GM19023 (cell line): ENCODE measurements at regions not wholly inside any gene's neighbourhood (a gene's known extent, or its start where the extent isn't known, plus 50 kb on each side); places are given as distances from the start of the nearest gene placed in this dataset.

ENCODE experiments used
- ATAC-seq: cut with Tn5 transposase; IDR thresholded peaks from one replicate; pipeline ENCODE4 v1.9.1; 2021; ENCODE audit warnings: mild to moderate bottlenecking, moderate library complexity; ENCODE audit not compliant: unreplicated experiment

DNA sequence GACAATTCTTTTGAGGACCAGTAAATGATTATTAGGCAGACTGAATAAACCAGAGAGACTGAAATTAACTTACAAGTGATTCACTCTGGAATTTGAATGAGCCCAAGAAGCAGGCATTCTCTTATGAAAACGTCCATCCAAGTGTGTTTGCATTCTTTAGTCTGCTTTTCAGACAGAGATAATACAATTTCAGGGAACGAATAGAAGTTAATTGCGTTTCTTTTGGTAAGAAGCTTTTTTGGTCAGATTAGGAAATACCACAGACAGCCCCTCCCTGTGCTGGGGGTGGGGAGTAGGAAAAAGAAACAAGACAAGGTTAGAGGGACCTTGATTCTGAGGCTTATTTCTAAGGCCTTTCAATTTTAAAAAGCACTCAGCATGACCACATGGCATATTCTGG lies 874.4 kb downstream of the SUCLG1 start:
- ATAC-seq = no peak

DNA sequence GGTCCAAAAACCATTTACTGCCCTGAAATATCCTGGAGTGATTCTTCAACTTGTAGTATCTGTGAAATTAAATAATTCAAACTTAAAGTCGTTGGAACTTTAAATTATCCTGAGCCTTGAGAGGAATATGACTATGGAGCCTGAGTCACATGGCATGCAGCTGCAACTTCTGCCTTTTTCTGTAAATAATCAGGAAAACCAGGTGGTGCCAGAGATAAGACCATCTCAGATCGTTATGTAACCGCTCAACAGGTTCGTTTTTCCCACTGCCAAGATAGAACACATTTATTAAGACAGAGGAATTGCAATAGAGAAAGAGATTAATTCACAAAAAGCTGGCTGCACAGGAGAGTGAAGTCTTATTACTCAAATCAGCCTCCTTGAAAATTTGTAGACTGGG lies 876.5 kb downstream of the SUCLG1 start:
- ATAC-seq = no peak

DNA sequence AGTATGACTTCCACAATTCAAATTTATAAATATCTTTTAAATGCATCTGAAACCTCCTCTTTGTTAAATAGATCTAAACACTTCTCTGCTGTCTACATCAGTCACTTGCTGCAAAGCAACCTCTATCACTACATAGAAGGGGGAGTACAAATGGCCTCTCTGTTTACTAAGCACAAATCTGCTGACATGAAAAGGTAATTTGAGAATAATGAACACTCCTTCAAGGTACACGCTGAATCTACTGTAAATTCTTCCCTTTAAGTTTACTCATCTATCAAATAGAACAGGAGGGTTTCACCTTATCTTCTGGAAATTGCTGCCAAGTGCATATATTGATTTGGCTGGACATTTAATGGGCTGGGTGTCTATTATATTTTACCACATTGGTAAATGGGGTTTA lies 879.6 kb downstream of the SUCLG1 start:
- no peak for ATAC-seq

DNA sequence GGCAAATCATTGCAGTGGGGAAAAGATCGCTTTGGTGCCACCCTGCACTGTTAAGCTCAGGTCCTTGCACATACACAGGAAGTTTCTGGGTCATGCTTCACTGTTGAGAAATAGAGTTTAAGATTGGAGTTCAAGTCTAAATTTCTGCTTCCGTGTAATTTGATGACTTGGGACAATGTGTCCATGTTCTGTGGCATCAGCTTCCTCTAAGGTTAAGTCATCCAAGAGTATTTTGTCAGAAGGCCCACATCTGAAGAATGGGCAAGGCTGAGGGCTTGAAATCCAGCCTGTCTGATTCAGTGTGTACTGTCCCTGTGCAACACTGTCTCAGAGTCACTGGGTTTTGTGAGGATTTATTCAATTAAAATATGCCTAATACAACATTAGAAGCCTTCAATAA lies 880.7 kb downstream of the SUCLG1 start:
- ATAC-seq = no peak

DNA sequence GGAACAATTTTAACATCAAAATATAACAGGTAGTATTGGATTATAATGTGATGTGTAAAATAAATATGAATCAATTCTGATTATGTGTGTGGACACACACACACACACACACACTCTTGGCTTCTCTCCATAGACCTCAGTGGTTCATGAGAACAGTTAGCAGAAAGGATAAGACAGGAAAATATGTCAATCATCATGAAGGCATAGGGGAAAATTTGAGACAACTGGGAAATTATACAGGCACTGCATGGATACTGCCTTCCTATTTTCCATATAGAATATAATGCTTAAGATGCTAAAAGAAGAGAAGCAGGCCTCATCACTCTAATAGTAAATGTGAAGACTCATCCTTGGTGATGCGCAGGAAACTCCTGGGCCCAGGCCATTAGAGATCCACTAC lies 884.5 kb downstream of the SUCLG1 start:
- ATAC-seq = no peak

DNA sequence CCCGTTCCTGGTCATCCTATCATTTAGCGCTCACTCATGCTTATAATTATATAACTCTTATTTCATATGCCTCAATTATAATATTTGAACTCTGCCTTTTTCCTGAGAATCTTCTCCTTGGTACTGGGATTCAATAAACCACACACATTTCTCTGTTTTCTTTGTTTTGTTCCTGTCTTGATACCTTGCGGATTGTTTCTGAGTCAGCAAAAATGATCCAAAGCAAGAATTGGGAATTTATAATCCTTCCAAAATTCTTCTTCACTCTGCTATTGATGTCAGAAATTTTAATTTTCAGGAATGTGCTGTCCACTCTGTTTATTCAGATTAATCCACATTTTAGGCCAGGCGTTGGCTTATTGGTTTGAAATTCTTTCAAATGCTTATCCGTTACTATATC lies 886.0 kb downstream of the SUCLG1 start:
- ATAC-seq = no peak

DNA sequence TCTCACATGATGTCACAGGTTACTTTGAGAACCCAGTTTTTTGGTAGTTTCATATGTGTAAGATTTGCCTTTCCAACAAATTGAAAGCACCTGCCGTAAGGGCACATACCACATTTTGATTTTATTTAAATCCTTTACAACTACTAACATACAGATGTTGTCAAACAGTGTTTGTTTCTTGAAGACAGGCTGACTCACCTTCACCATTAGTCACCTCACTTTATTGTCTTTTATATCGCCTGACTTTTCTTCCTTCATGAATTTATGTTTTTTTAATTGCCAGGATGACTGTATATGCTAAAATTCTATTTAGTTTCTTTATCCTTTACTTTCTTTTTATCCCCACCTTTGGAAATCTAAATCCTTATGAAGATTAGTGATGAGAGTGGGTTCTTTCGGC lies 886.7 kb downstream of the SUCLG1 start:
- ATAC-seq = no peak

DNA sequence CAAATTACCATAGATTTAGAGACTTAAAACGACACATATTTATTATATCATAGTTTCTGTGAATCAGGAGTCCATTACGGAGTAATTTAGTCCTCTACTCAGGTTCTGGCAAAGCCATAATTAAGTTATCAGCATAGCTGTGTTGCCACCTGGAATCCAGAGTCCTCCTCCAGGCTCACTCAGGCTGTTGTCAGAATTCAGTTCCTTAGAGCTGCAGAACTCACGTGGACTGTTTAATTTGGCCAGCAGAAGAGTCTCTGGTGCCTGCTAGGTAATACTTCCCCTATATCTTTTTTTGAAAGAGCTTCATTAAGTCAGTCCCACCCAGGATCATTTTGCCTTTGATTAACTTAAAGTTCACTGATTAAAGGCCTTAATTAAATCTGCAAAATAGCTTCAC lies 891.5 kb downstream of the SUCLG1 start:
- ATAC-seq = no peak

DNA sequence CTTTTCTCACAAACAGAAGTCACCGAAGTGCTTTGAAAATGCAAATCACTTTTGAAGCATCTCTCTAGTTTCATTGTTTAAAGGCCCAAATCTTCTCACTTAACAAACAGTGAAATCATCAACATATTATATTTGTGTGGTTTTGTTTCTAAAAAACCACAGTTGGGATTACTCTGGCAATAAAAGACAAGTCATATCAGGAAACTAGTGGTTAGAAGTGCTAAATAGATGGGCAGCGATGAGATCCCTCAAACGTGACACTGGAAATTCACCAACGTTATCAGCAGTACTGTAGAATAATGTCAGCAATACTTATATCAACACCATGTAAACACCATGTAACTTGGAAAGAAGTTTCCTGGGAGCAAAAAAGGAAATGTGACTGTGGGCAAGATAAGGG lies 893.5 kb downstream of the SUCLG1 start:
- ATAC-seq = no peak

DNA sequence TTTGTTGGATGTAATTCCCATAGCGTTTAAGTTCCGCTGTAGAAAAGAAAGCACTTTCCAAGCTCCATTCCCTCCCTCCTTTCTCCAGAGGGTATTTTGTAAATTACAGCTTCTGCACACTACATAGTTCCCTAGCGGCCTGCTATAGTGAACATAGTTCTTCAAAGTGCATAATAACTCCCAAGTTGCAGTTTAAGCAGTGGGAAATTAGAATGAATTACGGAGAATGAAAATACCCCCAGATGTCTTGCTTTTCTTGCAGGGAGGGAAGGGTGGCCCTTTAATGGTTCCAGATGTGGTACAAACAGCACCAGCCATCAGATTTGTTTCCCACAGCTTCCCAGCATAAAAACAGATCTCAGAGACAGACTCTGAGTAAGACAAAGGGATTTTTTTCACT lies 893.9 kb downstream of the SUCLG1 start:
- no peak for ATAC-seq

DNA sequence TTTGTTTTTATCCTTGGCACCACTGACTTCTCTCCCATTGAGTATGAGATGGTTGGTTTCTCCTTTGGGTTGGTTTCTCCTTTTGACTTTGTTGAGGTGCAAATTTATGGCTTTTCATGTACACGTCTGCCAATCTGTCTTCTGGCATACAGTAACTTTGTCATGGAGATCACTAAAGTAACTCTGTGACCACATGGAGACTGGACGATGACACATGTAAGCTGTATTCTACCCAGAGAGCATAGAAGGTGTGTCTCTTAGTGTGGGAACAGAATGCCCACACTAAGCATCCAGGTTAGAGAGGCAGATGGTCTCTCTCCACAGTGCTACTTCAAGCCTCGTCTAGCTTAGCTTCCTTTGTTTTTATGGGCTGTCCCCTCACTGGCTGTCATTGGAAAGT lies 897.5 kb downstream of the SUCLG1 start:
- no peak for ATAC-seq

DNA sequence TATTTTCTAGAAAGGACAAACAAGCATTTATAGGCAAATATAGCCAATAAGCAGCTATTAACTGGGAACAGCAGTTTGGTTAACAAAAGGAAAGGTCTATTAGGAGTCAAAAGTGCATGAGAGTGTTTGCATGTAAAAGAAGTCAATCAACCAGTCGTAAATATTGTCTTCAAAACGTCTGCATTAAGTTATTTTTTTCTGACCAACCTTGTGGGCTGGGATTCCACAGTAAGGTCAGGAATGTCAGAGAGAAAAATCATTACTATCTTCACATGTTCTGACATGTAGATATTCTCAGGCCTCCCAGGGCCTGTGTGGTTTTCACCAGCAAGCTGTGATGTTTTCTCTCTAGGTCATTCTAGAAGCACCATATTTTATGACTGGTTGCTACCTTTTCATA lies 922.5 kb downstream of the SUCLG1 start:
- no peak for ATAC-seq

DNA sequence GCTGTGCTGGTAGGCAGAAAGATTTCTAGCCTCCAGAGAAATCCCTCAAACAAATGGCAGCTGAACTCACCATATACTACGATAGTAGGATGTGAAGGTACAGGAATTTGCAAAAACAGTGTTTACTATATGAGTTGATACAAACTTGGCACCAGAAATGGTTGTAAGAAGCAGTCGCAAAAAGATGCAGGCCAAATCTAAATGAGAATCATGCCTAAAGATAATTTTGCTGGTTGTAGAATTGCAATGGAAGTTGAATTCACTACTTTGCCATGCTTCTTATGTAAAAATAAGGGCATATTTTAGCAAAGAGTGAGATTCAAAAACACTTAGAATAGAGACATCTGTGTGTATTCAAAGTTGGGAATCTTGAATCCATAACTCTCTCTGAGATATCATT lies 924.7 kb downstream of the SUCLG1 start:
- ATAC-seq = no peak

DNA sequence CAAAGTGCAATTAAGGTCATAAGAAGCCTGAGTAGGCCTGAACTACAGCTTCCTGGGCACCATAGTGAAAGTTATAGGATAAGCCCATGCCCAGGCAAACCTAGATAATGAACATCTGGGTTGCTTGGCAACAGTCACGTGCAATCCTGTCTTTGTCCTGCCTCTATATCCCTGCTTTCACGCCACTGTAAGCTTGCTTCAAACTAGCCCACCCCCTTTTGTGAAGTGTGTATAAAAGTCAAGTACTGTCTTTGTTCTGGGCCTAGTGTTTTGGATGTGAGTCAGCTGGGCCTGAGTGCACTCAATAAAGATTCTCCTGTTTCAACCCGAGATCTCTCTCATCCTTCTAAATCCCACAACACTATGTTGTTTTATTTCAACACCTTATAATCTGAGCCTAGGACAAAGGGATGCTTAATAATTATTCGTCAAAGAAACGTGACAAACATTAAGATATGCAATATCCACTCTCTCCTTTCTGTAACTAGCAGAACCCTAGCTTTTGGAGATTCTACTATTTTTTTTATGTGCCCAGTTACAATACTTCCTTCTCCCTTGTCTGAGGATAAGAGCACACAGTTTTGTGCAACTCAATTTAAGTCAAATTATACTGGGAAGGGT lies 927.8 kb downstream of the SUCLG1 start:
- no peak for ATAC-seq

DNA sequence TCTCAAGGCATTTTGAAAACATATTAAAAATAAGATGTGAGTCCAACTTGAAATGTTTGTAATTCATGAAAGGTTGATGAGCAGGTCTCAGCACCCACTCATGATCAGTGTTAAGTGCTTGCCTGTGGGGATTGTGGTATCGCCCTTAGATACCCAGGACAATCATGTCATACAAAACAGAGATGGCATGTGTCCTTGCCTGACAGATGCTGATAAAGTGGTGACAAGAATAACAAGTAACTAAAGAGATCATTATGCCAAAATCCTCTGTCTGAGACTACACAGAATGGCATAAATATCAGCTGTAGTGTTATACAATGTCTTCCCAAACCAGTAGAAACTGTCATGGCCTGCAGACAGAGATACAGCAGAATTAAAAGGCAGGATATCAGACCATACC lies 930.3 kb downstream of the SUCLG1 start:
- ATAC-seq = no peak

DNA sequence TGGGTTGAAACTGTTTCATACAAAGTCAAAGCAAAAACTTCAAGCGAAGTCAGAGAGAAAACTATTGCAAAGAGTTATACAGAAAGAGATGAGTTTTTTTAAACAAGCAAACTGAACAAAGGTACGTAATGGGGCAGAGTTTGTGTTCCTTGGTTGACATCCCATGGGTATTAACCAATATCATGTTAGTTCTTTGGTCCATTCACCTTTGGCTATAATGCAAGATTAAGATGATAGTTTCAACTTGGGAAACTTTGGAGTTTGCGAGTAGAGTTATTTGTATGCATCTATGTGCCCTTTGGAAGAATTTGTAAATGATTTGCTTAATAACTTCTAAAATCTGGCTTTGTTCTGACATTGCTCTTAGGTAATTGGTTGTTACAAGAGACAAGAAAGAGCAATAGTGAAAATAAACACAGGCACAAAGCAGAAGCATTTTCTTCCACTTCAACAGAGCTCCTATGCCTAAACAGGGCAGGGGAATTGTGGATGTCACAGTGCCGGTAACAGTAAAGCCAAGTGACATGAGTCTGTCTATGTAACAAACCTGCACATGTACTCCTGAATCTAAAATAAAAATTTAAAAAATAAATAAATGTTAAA lies 936.1 kb downstream of the SUCLG1 start:
- ATAC-seq = no peak

DNA sequence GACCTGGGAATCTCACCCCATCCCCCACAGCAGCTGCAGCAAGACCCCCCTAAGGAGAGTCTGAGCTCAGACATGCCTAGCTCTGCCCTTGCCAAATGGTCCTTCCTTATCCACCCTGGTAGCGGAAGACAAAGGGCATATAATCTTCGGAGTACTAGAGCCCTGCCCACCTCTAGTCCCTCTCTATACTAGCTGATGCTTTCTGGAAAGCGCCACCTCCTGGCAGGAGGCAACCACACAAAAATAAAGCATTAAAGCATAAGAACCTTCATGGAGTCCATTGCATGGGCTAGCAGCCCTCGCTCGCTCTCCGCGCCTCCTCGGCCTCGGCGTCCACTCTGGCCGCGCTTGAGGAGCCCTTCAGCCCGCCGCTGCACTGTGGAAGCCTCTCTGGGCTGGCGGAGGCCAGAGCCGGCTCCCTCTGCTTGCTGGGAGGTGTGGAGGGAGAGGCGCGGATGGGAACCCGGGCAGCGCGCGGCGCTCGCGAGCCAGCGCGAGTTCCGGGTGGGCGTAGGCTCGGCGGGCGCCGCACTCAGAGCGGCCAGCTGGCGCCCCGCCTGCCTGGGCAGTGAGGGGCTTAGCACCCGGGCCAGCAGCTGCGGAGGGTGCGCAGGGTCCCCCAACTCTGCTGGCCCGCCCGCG lies 941.2 kb downstream of the SUCLG1 start:
- no peak for ATAC-seq

DNA sequence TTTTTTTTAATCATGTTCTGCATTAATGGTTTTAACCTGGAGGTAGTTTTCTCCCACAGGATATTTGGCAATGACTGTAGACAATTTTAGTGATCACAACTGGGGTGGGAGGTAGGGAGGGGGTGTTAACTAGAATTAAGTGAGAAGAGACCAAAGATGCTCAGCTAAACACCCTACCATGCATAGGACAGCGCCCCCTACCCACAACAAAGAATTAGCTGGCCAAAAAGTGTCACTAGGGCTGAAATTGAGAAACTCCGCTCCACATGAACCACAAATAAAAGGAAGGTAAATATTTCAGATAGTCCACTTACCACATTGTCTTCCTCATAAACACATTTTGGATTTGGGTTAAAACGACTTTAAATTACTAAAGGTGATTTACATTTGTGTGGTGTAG lies 942.6 kb downstream of the SUCLG1 start:
- ATAC-seq = no peak

DNA sequence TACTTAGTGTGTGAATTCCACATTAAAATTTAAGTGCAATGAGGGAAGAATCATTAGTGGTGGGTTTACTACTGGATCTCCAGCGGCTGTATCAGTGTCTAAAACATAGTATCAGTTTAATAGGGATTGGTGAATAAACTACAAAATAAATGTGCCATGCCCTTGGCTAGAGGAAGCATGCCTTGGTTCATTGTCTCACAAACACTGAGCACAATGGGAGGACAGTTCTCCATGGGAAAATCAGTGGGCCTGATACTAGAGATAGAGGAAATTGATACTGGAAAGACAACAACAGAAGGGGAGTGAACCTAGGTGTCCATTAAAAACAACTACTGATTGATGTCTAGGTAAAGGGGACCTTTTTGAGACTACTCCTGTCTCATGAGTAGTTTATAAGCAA lies 971.6 kb downstream of the SUCLG1 start:
- no peak for ATAC-seq

DNA sequence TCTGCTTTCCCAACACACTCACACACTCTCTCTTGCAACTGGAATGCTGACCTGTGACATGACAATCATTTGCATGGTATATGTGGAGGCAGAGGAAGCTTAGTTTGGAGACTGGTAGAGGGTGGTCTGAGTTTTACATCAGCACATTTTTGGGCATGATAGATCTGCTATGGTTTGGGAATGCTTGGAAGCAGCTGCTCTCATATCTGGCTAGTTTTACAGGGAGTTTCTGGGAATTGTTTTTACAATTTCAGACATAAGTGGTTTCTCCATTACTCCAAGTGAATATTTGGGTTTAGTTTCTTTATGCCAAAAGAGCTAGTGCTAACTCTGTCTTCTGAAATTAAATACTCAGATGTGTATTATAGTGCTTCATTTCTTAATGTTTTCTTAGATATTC lies 977.6 kb downstream of the SUCLG1 start:
- ATAC-seq = no peak

DNA sequence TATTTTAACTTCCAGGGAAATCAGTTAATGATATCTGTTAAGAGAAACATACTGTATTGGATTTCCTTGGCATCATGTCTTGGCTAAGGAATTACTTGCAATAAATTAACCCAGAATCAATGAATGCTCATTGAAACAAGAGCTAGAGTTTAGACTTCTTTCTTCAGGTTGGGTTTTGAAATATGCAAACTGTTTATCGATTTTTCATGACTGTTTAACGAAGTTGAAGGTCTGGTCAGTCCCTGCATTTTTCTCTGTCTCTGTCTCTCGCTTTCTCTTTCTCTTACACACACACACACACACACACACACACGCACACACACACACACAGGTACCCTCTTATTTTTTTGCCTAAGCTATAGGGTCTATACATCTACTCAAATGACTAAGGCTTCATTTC lies 981.0 kb downstream of the SUCLG1 start:
- ATAC-seq = no peak

DNA sequence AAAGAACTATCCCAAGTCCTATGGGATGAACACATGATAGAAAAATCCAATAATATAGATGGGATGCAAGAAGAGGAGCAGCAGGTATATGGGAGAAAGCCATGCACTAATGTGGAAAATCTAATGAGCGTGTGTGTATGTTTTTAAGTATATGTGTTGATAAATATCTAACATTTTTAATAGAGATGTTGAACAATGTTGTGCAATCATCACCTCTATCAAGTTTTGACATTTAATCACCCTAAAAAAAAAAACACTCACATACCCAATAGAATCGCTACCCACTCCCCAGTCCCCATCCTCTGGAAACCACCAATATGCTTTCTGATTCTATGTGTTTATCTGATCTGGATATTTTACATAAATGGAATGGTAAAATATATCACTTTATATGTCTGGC lies 983.7 kb downstream of the SUCLG1 start:
- no peak for ATAC-seq

DNA sequence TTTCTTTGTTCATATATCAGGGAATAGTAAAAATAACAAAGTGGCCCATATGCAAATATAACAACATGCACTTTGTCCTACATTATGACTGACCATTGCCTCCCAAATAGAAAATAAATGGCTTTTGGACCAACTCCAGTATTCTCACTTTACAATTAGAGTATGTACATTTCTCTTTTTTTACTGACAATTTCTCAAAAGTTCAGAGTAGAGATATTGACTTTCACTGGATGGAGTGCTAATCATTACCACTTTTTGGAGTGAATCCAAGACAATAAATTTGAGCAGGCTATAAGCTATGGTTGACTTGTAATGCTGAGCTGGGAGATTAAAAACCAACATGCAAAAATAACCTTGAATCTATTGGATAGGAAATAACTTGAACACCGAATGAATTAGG lies 987.4 kb downstream of the SUCLG1 start:
- ATAC-seq = no peak
